ENCODE measurements at regions not wholly inside any gene's neighbourhood (a gene's known extent, or its start where the extent isn't known, plus 50 kb on each side); places are given as distances from the start of the nearest gene placed in this dataset.

- in situ Hi-C loops (cut with MboI) = no loop called here
- Histone ChIP-seq H3K27me3 (ENCODE audit: control insufficient read depth in 2 of 2, insufficient read depth in 2 of 2, low read length in 2 of 2) (no peaks in the 10 kb centered on the region), H4K20me1 (replicated peaks; ENCODE audit: control insufficient read depth, insufficient read depth, low read length) (no peaks in the 10 kb centered on the region), H3K9me1 (ENCODE audit: control insufficient read depth, insufficient read depth, low read length) (no peaks in the 10 kb centered on the region), H3K9ac (ENCODE audit: insufficient read depth in 1 of 2, low read depth in 2 of 2, low read length in 2 of 2) (no peak overlapping the region), H2AFZ (ENCODE audit: low read depth, low read length) (no peak overlapping the region), H3K79me2 (ENCODE audit: control insufficient read depth, insufficient read depth, low read length) (no peaks in the 10 kb centered on the region), H3K4me1 (replicated peaks in 1 of 2; ENCODE audit: control insufficient read depth in 2 of 2, insufficient read depth in 2 of 2, low read length in 2 of 2) (no peaks in the 10 kb centered on the region), H3K4me2 (ENCODE audit: insufficient read depth, low read length) (no peak overlapping the region), H3K27ac (ENCODE audit: extremely low read depth, low read depth, low read length) (no peak overlapping the region), H3K4me3 (no peak overlapping the region), H3K36me3 (ENCODE audit: control insufficient read depth, insufficient read depth, low read length) (no peaks in the 10 kb centered on the region), H3K9me3 (replicated peaks; ENCODE audit: control insufficient read depth, insufficient read depth, low read depth, low read length) (no peaks in the 10 kb centered on the region; the same call in 1 of the 2 replicates)
- FAIRE-seq = no peak
- TF ChIP-seq ZNF785 (CRISPR knock-in tag; IDR thresholded peaks at IDR 0.05) (0 out of 2 replicates have a peak, but pooled peaks have one; percentile 8), HOXB6 (CRISPR knock-in tag; IDR thresholded peaks at IDR 0.05; ENCODE audit: borderline replicate concordance) (0 out of 2 replicates have a peak, but pooled peaks have one; percentile 60), TFAM (CRISPR knock-in tag; conservative IDR thresholded peaks at IDR 0.05) (peak; percentile 86; the same call in 1 of the 2 replicates), YY1 (IDR thresholded peaks at IDR 0.05; ENCODE audit: borderline replicate concordance in 1 of 3, control insufficient read depth in 1 of 3, extremely low read depth in 1 of 3, insufficient read depth in 3 of 3, insufficient read length in 1 of 3, insufficient replicate concordance in 2 of 3, low read depth in 1 of 3, low read length in 2 of 3) (no peak), NCOR1 (IDR thresholded peaks at IDR 0.05) (no peak)
- ChIA-PET POLR2A (no interaction called here), CTCF (ENCODE audit: low intra/inter-chr PET ratio) (no interaction called here)
- DNase-seq (ENCODE audit: extremely low read depth in 1 of 4, low spot score in 3 of 4) = no peak
- ATAC-seq = no peak
- BruUV-seq (replicated peaks) = no TSS peak
- WGBS (ENCODE audit: insufficient coverage, low coverage, missing lambda C conversion rate) = 2% methylated on average over 1 of the region's 1 CpG
- intact Hi-C loops (cut with micrococcal nuclease) = no loop called here
Observed at GRCh38 chr13:89955773-89956172, 1391.7 kb upstream of the MIR17HG start.

DNA sequence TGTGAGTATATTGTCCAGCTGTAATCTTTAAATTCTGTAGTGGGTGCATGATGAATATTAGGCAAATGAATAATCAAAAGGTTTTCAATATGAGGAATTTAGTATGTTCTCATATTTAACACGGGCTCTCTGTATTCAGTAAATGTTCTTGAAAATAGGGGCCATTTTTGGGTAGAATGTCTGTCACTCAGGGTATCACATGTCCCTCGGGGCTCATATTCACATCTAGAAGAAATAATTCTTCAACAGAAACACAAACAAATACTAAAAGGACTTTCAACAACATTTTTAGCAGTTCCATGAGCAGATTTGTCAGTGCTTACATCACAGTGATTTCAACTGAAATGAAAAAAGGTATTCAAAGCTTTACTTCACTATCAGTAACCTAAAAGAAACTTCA lies 1388.4 kb upstream of the MIR17HG start:
- Histone ChIP-seq H3K4me1 (replicated peaks in 1 of 2; ENCODE audit: control insufficient read depth in 2 of 2, insufficient read depth in 2 of 2, low read length in 2 of 2) (no peaks in the 10 kb centered on the region), H3K4me2 (ENCODE audit: insufficient read depth, low read length) (no peak overlapping the region), H3K9me1 (ENCODE audit: control insufficient read depth, insufficient read depth, low read length) (no peaks in the 10 kb centered on the region), H3K27me3 (ENCODE audit: control insufficient read depth in 2 of 2, insufficient read depth in 2 of 2, low read length in 2 of 2) (no peaks in the 10 kb centered on the region), H3K27ac (ENCODE audit: extremely low read depth, low read depth, low read length) (no peak overlapping the region), H3K9ac (ENCODE audit: insufficient read depth in 1 of 2, low read depth in 2 of 2, low read length in 2 of 2) (no peak overlapping the region), H4K20me1 (replicated peaks; ENCODE audit: control insufficient read depth, insufficient read depth, low read length) (no peaks in the 10 kb centered on the region), H3K9me3 (replicated peaks; ENCODE audit: control insufficient read depth, insufficient read depth, low read depth, low read length) (no peaks in the 10 kb centered on the region), H2AFZ (ENCODE audit: low read depth, low read length) (no peak overlapping the region), H3K79me2 (ENCODE audit: control insufficient read depth, insufficient read depth, low read length) (no peaks in the 10 kb centered on the region), H3K4me3 (no peak overlapping the region), H3K36me3 (ENCODE audit: control insufficient read depth, insufficient read depth, low read length) (no peaks in the 10 kb centered on the region)
- WGBS (ENCODE audit: insufficient coverage, low coverage, missing lambda C conversion rate) = 2% methylated on average over 2 of the region's 2 CpGs
- ATAC-seq (no peak), FAIRE-seq (no peak), DNase-seq (ENCODE audit: extremely low read depth in 1 of 4, low spot score in 3 of 4) (no peak)
- CTCF ChIA-PET (ENCODE audit: low intra/inter-chr PET ratio) = interaction anchor here (0.6 kb wide), 1 partner anchor 18 kb away, joined by 3 read pairs; no protein-coding TSS in a partner anchor
- no TSS peak for BruUV-seq (replicated peaks)
- TF ChIP-seq SP1 (CRISPR knock-in tag; IDR thresholded peaks at IDR 0.05) (no peak), ZFX (CRISPR knock-in tag; IDR thresholded peaks at IDR 0.05) (0 out of 2 replicates have a peak, but pooled peaks have one; percentile 22), ZNF277 (CRISPR knock-in tag; IDR thresholded peaks at IDR 0.05; ENCODE audit: borderline replicate concordance) (0 out of 2 replicates have a peak, but pooled peaks have one; percentile 14)
- TF ChIP-seq, protein P1, sequence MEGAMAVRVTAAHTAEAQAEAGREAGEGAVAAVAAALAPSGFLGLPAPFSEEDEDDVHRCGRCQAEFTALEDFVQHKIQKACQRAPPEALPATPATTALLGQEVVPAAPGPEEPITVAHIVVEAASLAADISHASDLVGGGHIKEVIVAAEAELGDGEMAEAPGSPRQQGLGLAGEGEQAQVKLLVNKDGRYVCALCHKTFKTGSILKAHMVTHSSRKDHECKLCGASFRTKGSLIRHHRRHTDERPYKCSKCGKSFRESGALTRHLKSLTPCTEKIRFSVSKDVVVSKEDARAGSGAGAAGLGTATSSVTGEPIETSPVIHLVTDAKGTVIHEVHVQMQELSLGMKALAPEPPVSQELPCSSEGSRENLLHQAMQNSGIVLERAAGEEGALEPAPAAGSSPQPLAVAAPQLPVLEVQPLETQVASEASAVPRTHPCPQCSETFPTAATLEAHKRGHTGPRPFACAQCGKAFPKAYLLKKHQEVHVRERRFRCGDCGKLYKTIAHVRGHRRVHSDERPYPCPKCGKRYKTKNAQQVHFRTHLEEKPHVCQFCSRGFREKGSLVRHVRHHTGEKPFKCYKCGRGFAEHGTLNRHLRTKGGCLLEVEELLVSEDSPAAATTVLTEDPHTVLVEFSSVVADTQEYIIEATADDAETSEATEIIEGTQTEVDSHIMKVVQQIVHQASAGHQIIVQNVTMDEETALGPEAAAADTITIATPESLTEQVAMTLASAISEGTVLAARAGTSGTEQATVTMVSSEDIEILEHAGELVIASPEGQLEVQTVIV (CRISPR knock-in tag; IDR thresholded peaks at IDR 0.05; ENCODE audit: borderline replicate concordance) = 0 out of 2 replicates have a peak, but pooled peaks have one; percentile 12
- POLR2A ChIA-PET = no interaction called here
- intact Hi-C loops (cut with micrococcal nuclease) (no loop called here), in situ Hi-C loops (cut with MboI) (no loop called here)

Data from K562 (cell line).